Stomach smooth muscle (tissue), 2 donors: ENCODE measurements at regions not wholly inside any gene's neighbourhood (a gene's known extent, or its start where the extent isn't known, plus 50 kb on each side); places are given as distances from the start of the nearest gene placed in this dataset.

ENCODE experiments used
- H3K27ac ChIP-seq: one replicate; pipeline ENCODE4 v1.7.0; 2013; ENCODE audit warnings: mild to moderate bottlenecking, low read length, inconsistent platforms
- H3K27me3 ChIP-seq, 2 donors: one replicate each; pipeline ENCODE4 v1.7.0; 2013; ENCODE audit warnings: low read length in 2 of 2; ENCODE audit not compliant: insufficient read depth in 2 of 2, control insufficient read depth in 1 of 2
- H3K36me3 ChIP-seq, 2 donors: one replicate each; pipeline ENCODE4 v1.7.0; 2013; ENCODE audit warnings: low read length in 2 of 2; ENCODE audit not compliant: control insufficient read depth in 2 of 2, insufficient read depth in 2 of 2
- H3K4me1 ChIP-seq: one replicate; pipeline ENCODE4 v1.7.0; 2013; ENCODE audit warnings: low read length; ENCODE audit not compliant: control insufficient read depth, insufficient read depth
- H3K4me3 ChIP-seq, 2 donors: one replicate each; pipeline ENCODE4 v1.7.0; 2013; ENCODE audit warnings: low read length in 2 of 2
- H3K9ac ChIP-seq, 2 donors: one replicate each; pipeline ENCODE4 v1.7.0; 2013; ENCODE audit warnings: low read length in 2 of 2, mild to moderate bottlenecking in 1 of 2
- H3K9me3 ChIP-seq, 2 donors: one replicate each; pipeline ENCODE4 v1.7.0; 2013; ENCODE audit warnings: low read length in 2 of 2; ENCODE audit not compliant: control insufficient read depth in 2 of 2
- donor health status: healthy.
- donor health status: Pancreatic carcinoma.

GRCh38 chr21:27831177-27831576 is 864.3 kb upstream of the ADAMTS5 start:
- H3K9ac ChIP-seq = no peak overlapping the region
- no peaks in the 10 kb centered on the region for H3K36me3 ChIP-seq
- H3K27ac ChIP-seq = no peak overlapping the region
- no peaks in the 10 kb centered on the region for H3K27me3 ChIP-seq
- H3K4me1 ChIP-seq = no peaks in the 10 kb centered on the region
- no peaks in the 10 kb centered on the region for H3K9me3 ChIP-seq
- no peak overlapping the region for H3K4me3 ChIP-seq

GRCh38 chr21:27827972-27828371 is 861.1 kb upstream of the ADAMTS5 start:
- Histone ChIP-seq H3K27me3 (no peaks in the 10 kb centered on the region), H3K4me1 (no peaks in the 10 kb centered on the region), H3K27ac (no peak overlapping the region), H3K9me3 (no peaks in the 10 kb centered on the region), H3K4me3 (no peak overlapping the region), H3K9ac (no peak overlapping the region), H3K36me3 (no peaks in the 10 kb centered on the region)

DNA sequence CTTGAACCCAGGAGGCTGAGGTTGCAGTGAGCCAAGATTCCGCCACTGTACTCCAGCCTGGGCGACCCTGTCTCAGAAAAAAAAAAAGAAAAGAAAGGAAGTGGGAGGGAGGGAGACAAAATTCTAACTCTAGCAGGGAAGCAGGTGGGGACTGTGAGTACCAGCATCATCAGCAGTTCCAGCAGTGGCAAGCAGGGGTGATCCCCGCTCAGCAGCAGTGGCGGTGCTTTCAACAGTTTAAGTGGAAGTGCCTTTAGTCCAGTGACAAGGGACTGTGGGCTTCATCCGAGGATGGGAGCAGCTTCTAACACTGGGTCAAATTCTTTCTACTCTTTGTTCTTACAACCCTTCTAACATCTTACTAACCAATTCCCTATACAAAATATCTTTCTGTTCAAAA is 858.1 kb upstream of the ADAMTS5 start:
- Histone ChIP-seq H3K9me3 (no peaks in the 10 kb centered on the region), H3K27ac (no peak overlapping the region), H3K36me3 (no peaks in the 10 kb centered on the region), H3K4me3 (no peak overlapping the region), H3K9ac (no peak overlapping the region), H3K27me3 (no peaks in the 10 kb centered on the region), H3K4me1 (no peaks in the 10 kb centered on the region)

DNA sequence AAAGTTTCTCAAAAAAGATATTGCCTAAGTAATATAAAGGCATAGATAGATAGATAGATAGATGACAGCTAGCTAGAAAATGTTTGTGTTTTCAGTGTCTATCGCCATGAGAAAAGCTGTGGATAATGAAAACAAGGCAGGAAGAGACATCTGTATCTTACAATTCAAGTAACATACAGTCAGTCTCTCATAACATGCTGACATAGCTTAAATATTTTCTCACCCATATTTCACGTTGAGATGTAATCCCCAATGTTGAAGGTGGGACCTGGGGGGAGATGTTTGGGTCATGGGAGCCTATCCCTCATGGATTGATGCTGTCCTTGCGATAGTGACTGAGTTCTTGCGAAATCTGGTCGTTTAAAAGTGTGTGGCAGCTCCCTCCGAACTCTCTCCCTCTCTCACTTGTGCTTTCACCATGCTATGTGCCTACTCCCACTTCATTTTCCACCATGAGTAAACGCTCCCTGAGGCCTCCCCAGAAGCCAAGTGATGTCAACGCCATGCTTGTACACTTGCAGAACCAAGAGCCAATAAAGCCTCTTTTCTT is 856.8 kb upstream of the ADAMTS5 start:
- Histone ChIP-seq H3K9ac (no peak overlapping the region), H3K4me1 (peaks cover 6% of the 10 kb centered on the region), H3K27me3 (no peaks in the 10 kb centered on the region), H3K4me3 (no peak overlapping the region), H3K9me3 (no peaks in the 10 kb centered on the region), H3K27ac (no peak overlapping the region), H3K36me3 (no peaks in the 10 kb centered on the region)

GRCh38 chr21:27820342-27820741 is 853.5 kb upstream of the ADAMTS5 start:
- H3K9ac ChIP-seq = no peak overlapping the region
- H3K27me3 ChIP-seq = no peaks in the 10 kb centered on the region
- no peaks in the 10 kb centered on the region for H3K9me3 ChIP-seq
- no peak overlapping the region for H3K27ac ChIP-seq
- H3K4me1 ChIP-seq = peaks cover 11% of the 10 kb centered on the region
- no peaks in the 10 kb centered on the region for H3K36me3 ChIP-seq
- no peak overlapping the region for H3K4me3 ChIP-seq

DNA sequence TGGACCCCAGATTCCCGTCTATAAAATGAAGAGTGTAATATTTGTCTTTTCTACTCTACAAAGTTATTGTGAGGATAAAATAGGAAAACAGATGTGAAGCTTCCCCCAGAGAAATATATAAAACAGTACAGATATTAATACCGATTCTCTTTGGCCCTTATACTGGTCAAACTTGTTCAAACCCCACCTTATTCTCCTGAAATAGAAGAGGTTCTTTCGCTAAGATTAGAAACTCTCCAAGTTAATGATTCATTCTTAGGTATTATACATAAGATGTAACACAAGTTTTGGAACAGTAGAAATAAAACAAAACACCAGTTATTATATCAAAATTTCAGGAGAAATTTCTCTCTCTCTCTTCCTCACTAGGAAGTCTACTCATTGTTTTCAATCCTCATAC is 852.4 kb upstream of the ADAMTS5 start:
- Histone ChIP-seq H3K9ac (no peak overlapping the region), H3K27ac (peak overlapping the region; percentile 26), H3K4me1 (peaks cover 11% of the 10 kb centered on the region), H3K27me3 (no peaks in the 10 kb centered on the region), H3K36me3 (no peaks in the 10 kb centered on the region), H3K4me3 (no peak overlapping the region), H3K9me3 (no peaks in the 10 kb centered on the region)

- Histone ChIP-seq H3K9ac (no peak overlapping the region), H3K27me3 (no peaks in the 10 kb centered on the region), H3K27ac (peak overlapping the region; percentile 26), H3K36me3 (no peaks in the 10 kb centered on the region), H3K9me3 (no peaks in the 10 kb centered on the region), H3K4me1 (peaks cover 11% of the 10 kb centered on the region), H3K4me3 (no peak overlapping the region)
These were observed 852.0 kb upstream of the ADAMTS5 start for GRCh38 chr21:27818847-27819246.

DNA sequence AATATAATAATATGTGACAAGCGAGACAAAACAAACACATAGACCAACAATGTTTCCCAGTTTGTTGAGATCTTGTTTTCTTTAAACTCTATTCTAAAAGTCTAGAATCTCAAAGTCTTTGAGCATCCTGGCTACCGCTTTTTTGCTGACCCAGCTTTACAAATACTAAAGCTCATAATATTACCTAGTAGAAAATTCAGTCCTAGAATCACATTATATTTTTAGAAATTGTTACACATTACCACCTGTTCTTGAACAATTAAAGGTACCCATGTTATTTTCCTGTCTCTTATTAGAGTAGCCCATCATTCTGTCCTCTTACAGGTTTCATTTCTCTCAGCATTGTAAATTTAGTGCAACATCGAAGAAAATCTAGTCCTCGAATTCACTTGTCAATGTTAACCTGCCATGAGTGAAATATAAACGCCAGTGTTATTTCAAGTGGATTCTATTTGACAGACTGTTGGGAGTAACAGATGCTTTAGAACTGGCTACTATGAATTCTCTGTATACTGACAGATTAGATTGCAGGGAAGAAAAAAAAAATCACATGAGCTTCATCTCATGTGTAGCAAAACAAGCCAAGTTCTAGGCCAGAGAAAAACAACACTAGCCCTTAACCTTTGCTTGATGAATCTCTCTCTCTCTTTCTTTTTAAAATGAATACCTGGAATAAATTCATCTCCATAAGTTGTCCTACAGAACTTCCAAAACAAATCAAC is 851.2 kb upstream of the ADAMTS5 start:
- Histone ChIP-seq H3K4me1 (peaks cover 11% of the 10 kb centered on the region), H3K9me3 (no peaks in the 10 kb centered on the region), H3K4me3 (no peak overlapping the region), H3K27ac (peak overlapping the region; percentile 50), H3K36me3 (no peaks in the 10 kb centered on the region), H3K27me3 (no peaks in the 10 kb centered on the region), H3K9ac (no peak overlapping the region)

GRCh38 chr21:27817074-27817473 is 850.2 kb upstream of the ADAMTS5 start:
- no peaks in the 10 kb centered on the region for H3K36me3 ChIP-seq
- H3K9me3 ChIP-seq = no peaks in the 10 kb centered on the region
- no peaks in the 10 kb centered on the region for H3K27me3 ChIP-seq
- H3K4me1 ChIP-seq = peaks cover 11% of the 10 kb centered on the region
- peak overlapping the region; percentile 78 for H3K27ac ChIP-seq
- no peak overlapping the region for H3K4me3 ChIP-seq
- peak overlapping the region in 1 of 2 donors; percentile 3 for H3K9ac ChIP-seq

- Histone ChIP-seq H3K36me3 (no peaks in the 10 kb centered on the region), H3K4me1 (peaks cover 11% of the 10 kb centered on the region), H3K4me3 (no peak overlapping the region), H3K9me3 (no peaks in the 10 kb centered on the region), H3K27ac (peak overlapping the region; percentile 78), H3K27me3 (no peaks in the 10 kb centered on the region), H3K9ac (no peak overlapping the region)
These were observed 849.4 kb upstream of the ADAMTS5 start for GRCh38 chr21:27816301-27816700.

GRCh38 chr21:27814226-27814625 is 847.3 kb upstream of the ADAMTS5 start:
- peak overlapping the region; percentile 47 for H3K27ac ChIP-seq

More at GRCh38 chr21:27814226-27814625, 847.3 kb upstream of the ADAMTS5 start:
- no peaks in the 10 kb centered on the region for H3K27me3 ChIP-seq
- H3K4me3 ChIP-seq = no peak overlapping the region
- H3K9me3 ChIP-seq = no peaks in the 10 kb centered on the region
- no peaks in the 10 kb centered on the region for H3K36me3 ChIP-seq
- H3K9ac ChIP-seq = no peak overlapping the region
- H3K4me1 ChIP-seq = peaks cover 8% of the 10 kb centered on the region
